Neural progenitor cell (in vitro differentiated cells): ENCODE measurements at regions not wholly inside any gene's neighbourhood (a gene's known extent, or its start where the extent isn't known, plus 50 kb on each side); places are given as distances from the start of the nearest gene placed in this dataset.

Experiments used
- DNase-seq: peaks from one replicate; pipeline ENCODE4 v3.0.0-alpha.2; 2016; ENCODE audit warnings: low spot score
- H2AFZ ChIP-seq: fragments of 200-600 bp; sonication (generic); replicated peaks from 2 replicates; pipeline ENCODE4 v1.6.1; 2016; ENCODE audit warnings: antibody characterized with exemption
- H3F3A ChIP-seq: fragments of 200-600 bp; sonication (generic); 2 replicates; pipeline ENCODE4 v1.6.1; 2016; ENCODE audit warnings: antibody characterized with exemption, low read depth
- H3K27ac ChIP-seq: fragments of 200-600 bp; sonication (generic); 2 replicates; pipeline ENCODE4 v1.5.1; 2016; ENCODE audit warnings: mild to moderate bottlenecking
- H3K27me3 ChIP-seq: fragments of 200-600 bp; sonication (generic); 2 replicates; pipeline ENCODE4 v1.6.1; 2016; ENCODE audit warnings: mild to moderate bottlenecking, moderate library complexity
- H3K36me3 ChIP-seq: fragments of 200-600 bp; sonication (generic); 2 replicates; pipeline ENCODE4 v1.5.1; 2016
- H3K4me1 ChIP-seq: fragments of 200-600 bp; sonication (generic); 2 replicates; pipeline ENCODE4 v1.6.1; 2016; ENCODE audit warnings: mixed run types
- H3K4me2 ChIP-seq: fragments of 200-600 bp; sonication (generic); 2 replicates; pipeline ENCODE4 v1.6.1; 2016
- H3K4me3 ChIP-seq: fragments of 200-600 bp; sonication (generic); 2 replicates; pipeline ENCODE4 v1.5.1; 2016
- H3K79me2 ChIP-seq: fragments of 200-600 bp; sonication (generic); 2 replicates; pipeline ENCODE4 v1.6.1; 2016; ENCODE audit warnings: low read depth
- H3K9ac ChIP-seq: fragments of 200-600 bp; sonication (generic); 2 replicates; pipeline ENCODE4 v1.6.1; 2016
- H3K9me3 ChIP-seq: fragments of 200-600 bp; sonication (generic); 2 replicates; pipeline ENCODE4 v1.5.1; 2016; ENCODE audit warnings: low read depth
- H4K20me1 ChIP-seq: fragments of 200-600 bp; sonication (generic); 2 replicates; pipeline ENCODE4 v1.6.1; 2016; ENCODE audit warnings: low read depth
- H3K27ac Mint-ChIP-seq: 3 replicates; pipeline ENCODE4 v1.8.0; 2021; ENCODE audit warnings: mixed read lengths
- H3K27me3 Mint-ChIP-seq: 2 replicates; pipeline ENCODE4 v1.8.0; 2022; ENCODE audit warnings: low read depth, mild to moderate bottlenecking, inconsistent platforms, moderate library complexity, mixed read lengths; ENCODE audit not compliant: insufficient read depth
- H3K36me3 Mint-ChIP-seq: 3 replicates; pipeline ENCODE4 v1.8.0; 2021; ENCODE audit warnings: mixed read lengths
- H3K4me1 Mint-ChIP-seq: 3 replicates; pipeline ENCODE4 v1.8.0; 2021; ENCODE audit warnings: mixed read lengths
- H3K4me3 Mint-ChIP-seq: 3 replicates; pipeline ENCODE4 v1.8.0; 2021; ENCODE audit warnings: mild to moderate bottlenecking, moderate library complexity, mixed read lengths
- H3K9me3 Mint-ChIP-seq: 3 replicates; pipeline ENCODE4 v1.8.0; 2020; ENCODE audit warnings: mixed read lengths
- CTCF ChIP-seq: fragments of 200-600 bp; sonication (generic); IDR thresholded peaks from 2 replicates; pipeline ENCODE4 v1.5.1; 2017; ENCODE audit warnings: antibody characterized with exemption, mild to moderate bottlenecking
- EZH2 ChIP-seq: fragments of 200-600 bp; sonication (generic); IDR thresholded peaks from 2 replicates; pipeline ENCODE4 v1.6.1; 2017; ENCODE audit warnings: antibody characterized with exemption, mild to moderate bottlenecking, moderate library complexity
- EZH2phosphoT487 ChIP-seq: fragments of 200-600 bp; sonication (generic); IDR thresholded peaks from 2 replicates; pipeline ENCODE4 v1.6.1; 2017; ENCODE audit warnings: antibody characterized with exemption

- no peaks in the 10 kb centered on the region for H3K79me2 ChIP-seq
- no peak overlapping the region for H3K4me3 ChIP-seq
- no peaks in the 10 kb centered on the region for H3F3A ChIP-seq
- H3K36me3 Mint-ChIP-seq: no peaks in the 10 kb centered on the region
- H3K27ac Mint-ChIP-seq: no peak overlapping the region
- no peak overlapping the region for H2AFZ ChIP-seq
- H3K4me2 ChIP-seq: no peak overlapping the region
- H4K20me1 ChIP-seq: no peaks in the 10 kb centered on the region
- no peak overlapping the region for H3K9ac ChIP-seq
- H3K4me3 Mint-ChIP-seq: no peak overlapping the region
- no peaks in the 10 kb centered on the region for H3K27me3 ChIP-seq
- no peak for DNase-seq
- H3K4me1 Mint-ChIP-seq: peaks cover 6% of the 10 kb centered on the region
- peaks cover 10% of the 10 kb centered on the region for H3K27me3 Mint-ChIP-seq
- peaks cover 10% of the 10 kb centered on the region for H3K4me1 ChIP-seq
- H3K9me3 ChIP-seq: no peaks in the 10 kb centered on the region
- no peaks in the 10 kb centered on the region for H3K36me3 ChIP-seq
- peaks cover 14% of the 10 kb centered on the region for H3K9me3 Mint-ChIP-seq
- TF ChIP-seq EZH2phosphoT487: no peak
- TF ChIP-seq EZH2: no peak
- no peak for TF ChIP-seq CTCF
- no peak overlapping the region for H3K27ac ChIP-seq
Observed at GRCh38 chr13:111867657-111868056, 199.3 kb upstream of the SOX1 start.

- no peak overlapping the region for H3K4me3 ChIP-seq
- H2AFZ ChIP-seq: no peak overlapping the region
- no peak overlapping the region for H3K9ac ChIP-seq
- H3K4me2 ChIP-seq: no peak overlapping the region
- Mint-ChIP-seq H3K4me3 (no peak overlapping the region), H3K4me1 (peaks cover 4% of the 10 kb centered on the region), H3K27me3 (peaks cover 7% of the 10 kb centered on the region), H3K36me3 (no peaks in the 10 kb centered on the region), H3K9me3 (peaks cover 14% of the 10 kb centered on the region), H3K27ac (no peak overlapping the region)
- H3K36me3 ChIP-seq: no peaks in the 10 kb centered on the region
- no peaks in the 10 kb centered on the region for H3K27me3 ChIP-seq
- TF ChIP-seq CTCF: no peak
- TF ChIP-seq EZH2phosphoT487: no peak
- no peak for TF ChIP-seq EZH2
- H3K79me2 ChIP-seq: no peaks in the 10 kb centered on the region
- no peaks in the 10 kb centered on the region for H4K20me1 ChIP-seq
- H3K4me1 ChIP-seq: peaks cover 5% of the 10 kb centered on the region
- H3K9me3 ChIP-seq: no peaks in the 10 kb centered on the region
- no peaks in the 10 kb centered on the region for H3F3A ChIP-seq
- DNase-seq: no peak
- H3K27ac ChIP-seq: no peak overlapping the region
Observed at GRCh38 chr13:111868716-111869115, 198.2 kb upstream of the SOX1 start.

DNA sequence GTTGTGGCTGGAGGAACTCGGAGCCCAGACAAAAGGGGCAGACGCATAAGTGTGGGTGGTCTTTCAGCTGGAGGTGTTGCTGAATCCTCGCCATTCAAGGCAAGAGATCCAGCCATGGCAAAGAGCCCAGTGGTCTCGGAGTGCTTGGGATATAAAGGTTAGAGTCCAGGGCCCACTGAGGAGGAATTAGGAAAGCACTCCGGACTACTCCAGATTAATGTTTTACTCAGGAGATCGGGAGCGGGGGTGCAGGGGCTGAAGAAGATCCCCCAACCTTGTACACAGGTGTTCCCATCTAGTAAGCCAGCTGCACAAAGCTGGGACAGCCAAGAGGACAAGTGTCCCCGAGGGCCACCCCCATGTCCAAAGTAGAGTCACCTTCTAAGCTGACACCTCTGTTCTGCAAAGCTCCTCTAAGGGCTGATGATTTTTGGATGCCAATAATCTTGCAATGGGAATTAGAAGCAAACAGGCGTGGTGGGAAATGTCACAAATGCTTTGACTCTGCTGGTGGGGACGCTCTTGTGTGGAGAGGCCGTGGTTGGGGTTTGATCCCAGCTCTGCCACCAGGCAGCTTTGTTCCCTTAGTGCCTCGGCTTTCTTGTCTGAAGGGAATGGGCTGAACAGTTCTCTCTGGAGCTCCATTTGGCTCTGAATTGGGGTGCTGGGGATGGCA lies 194.3 kb upstream of the SOX1 start:
- H3K4me2 ChIP-seq: no peak overlapping the region
- H3K4me3 ChIP-seq: no peak overlapping the region
- Mint-ChIP-seq H3K27me3 (peaks cover 8% of the 10 kb centered on the region), H3K4me3 (no peak overlapping the region), H3K36me3 (no peaks in the 10 kb centered on the region), H3K4me1 (no peaks in the 10 kb centered on the region), H3K9me3 (peaks cover 13% of the 10 kb centered on the region), H3K27ac (no peak overlapping the region)
- H3K4me1 ChIP-seq: no peaks in the 10 kb centered on the region
- TF ChIP-seq EZH2phosphoT487: no peak
- TF ChIP-seq CTCF: no peak
- no peak for TF ChIP-seq EZH2
- no peak for DNase-seq
- H3K9me3 ChIP-seq: no peaks in the 10 kb centered on the region
- no peaks in the 10 kb centered on the region for H3K36me3 ChIP-seq
- no peaks in the 10 kb centered on the region for H4K20me1 ChIP-seq
- no peak overlapping the region for H3K9ac ChIP-seq
- no peaks in the 10 kb centered on the region for H3F3A ChIP-seq
- no peaks in the 10 kb centered on the region for H3K79me2 ChIP-seq
- H2AFZ ChIP-seq: no peak overlapping the region
- peaks cover 1% of the 10 kb centered on the region for H3K27me3 ChIP-seq
- H3K27ac ChIP-seq: no peak overlapping the region
